ENCODE measurements at regions not wholly inside any gene's neighbourhood (a gene's known extent, or its start where the extent isn't known, plus 50 kb on each side); places are given as distances from the start of the nearest gene placed in this dataset.
A peak's percentile ranks its signal among the peaks of the same experiment; 100 is the strongest.

DNA sequence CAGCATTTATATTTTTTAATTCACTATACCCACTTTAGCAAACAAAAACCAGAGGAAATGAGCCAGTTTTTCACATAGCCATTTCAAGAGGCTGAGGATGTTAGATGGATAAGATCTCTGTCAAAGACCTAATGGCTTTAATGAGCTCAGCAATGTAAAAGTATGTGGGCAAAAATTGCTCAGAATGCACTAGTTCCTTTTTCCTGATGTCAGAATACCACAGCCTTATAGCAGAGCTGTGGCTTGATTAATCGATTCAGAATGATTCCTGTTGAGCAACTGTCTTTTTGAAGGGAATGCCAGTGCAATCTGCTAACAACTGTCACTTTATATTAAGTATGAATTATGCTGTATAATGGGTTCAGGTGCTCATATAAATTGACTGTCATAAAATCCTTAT, 100.6 kb upstream of the HIVEP1 start:
- peak in 1 of 2 experiments; percentile 13 for DNase-seq (ENCODE audit: low read depth in 1 of 2, low spot score in 1 of 2)
- no peak overlapping the region for H3K4me3 ChIP-seq (replicated peaks; ENCODE audit: insufficient read depth, low read length)
- TF ChIP-seq POLR2AphosphoS5 (IDR thresholded peaks at IDR 0.05; ENCODE audit: low read depth): no peak
- TF ChIP-seq GABPA (IDR thresholded peaks at IDR 0.05; ENCODE audit: low read depth): no peak
- no peak for TF ChIP-seq SPI1 (IDR thresholded peaks at IDR 0.05; ENCODE audit: borderline replicate concordance, low read depth)
- TF ChIP-seq, protein P1, sequence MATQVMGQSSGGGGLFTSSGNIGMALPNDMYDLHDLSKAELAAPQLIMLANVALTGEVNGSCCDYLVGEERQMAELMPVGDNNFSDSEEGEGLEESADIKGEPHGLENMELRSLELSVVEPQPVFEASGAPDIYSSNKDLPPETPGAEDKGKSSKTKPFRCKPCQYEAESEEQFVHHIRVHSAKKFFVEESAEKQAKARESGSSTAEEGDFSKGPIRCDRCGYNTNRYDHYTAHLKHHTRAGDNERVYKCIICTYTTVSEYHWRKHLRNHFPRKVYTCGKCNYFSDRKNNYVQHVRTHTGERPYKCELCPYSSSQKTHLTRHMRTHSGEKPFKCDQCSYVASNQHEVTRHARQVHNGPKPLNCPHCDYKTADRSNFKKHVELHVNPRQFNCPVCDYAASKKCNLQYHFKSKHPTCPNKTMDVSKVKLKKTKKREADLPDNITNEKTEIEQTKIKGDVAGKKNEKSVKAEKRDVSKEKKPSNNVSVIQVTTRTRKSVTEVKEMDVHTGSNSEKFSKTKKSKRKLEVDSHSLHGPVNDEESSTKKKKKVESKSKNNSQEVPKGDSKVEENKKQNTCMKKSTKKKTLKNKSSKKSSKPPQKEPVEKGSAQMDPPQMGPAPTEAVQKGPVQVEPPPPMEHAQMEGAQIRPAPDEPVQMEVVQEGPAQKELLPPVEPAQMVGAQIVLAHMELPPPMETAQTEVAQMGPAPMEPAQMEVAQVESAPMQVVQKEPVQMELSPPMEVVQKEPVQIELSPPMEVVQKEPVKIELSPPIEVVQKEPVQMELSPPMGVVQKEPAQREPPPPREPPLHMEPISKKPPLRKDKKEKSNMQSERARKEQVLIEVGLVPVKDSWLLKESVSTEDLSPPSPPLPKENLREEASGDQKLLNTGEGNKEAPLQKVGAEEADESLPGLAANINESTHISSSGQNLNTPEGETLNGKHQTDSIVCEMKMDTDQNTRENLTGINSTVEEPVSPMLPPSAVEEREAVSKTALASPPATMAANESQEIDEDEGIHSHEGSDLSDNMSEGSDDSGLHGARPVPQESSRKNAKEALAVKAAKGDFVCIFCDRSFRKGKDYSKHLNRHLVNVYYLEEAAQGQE (IDR thresholded peaks at IDR 0.05; ENCODE audit: insufficient replicate concordance, low read depth): no peak
- TF ChIP-seq, protein P2, sequence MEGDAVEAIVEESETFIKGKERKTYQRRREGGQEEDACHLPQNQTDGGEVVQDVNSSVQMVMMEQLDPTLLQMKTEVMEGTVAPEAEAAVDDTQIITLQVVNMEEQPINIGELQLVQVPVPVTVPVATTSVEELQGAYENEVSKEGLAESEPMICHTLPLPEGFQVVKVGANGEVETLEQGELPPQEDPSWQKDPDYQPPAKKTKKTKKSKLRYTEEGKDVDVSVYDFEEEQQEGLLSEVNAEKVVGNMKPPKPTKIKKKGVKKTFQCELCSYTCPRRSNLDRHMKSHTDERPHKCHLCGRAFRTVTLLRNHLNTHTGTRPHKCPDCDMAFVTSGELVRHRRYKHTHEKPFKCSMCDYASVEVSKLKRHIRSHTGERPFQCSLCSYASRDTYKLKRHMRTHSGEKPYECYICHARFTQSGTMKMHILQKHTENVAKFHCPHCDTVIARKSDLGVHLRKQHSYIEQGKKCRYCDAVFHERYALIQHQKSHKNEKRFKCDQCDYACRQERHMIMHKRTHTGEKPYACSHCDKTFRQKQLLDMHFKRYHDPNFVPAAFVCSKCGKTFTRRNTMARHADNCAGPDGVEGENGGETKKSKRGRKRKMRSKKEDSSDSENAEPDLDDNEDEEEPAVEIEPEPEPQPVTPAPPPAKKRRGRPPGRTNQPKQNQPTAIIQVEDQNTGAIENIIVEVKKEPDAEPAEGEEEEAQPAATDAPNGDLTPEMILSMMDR (IDR thresholded peaks at IDR 0.05; ENCODE audit: insufficient read depth, low read length): no peak
- H3K27me3 ChIP-seq (ENCODE audit: insufficient read depth, poor library complexity, severe bottlenecking): no peaks in the 10 kb centered on the region
- no peak overlapping the region for H3K27ac ChIP-seq (replicated peaks)

DNA sequence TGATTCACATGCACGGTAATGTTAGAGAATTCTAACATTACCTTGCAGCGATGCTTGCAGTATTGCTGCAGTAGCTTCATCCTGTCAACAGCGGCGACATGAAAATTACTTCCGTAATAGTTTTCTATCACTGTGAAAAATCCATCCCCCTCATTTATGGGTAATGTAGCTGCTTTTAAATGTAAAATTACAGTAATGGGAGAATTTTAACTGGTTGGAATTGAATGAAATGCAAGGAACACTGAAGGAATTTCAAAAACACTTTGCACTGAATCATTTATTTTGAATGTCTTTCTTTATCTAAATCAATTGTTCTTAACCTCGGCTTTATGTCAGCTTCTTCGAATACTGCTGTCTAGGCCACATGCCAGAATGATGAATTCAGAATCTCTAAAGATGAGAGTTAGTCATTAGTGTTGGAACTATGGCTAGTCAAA, 102.4 kb upstream of the HIVEP1 start:
- DNase-seq (ENCODE audit: low read depth in 1 of 2, low spot score in 1 of 2): no peak
- TF ChIP-seq, protein P2 (IDR thresholded peaks at IDR 0.05; ENCODE audit: insufficient read depth, low read length): no peak
- no peak for TF ChIP-seq SPI1 (IDR thresholded peaks at IDR 0.05; ENCODE audit: borderline replicate concordance, low read depth)
- TF ChIP-seq, protein P1 (IDR thresholded peaks at IDR 0.05; ENCODE audit: insufficient replicate concordance, low read depth): no peak
- H3K4me3 ChIP-seq (replicated peaks; ENCODE audit: insufficient read depth, low read length): no peak overlapping the region
- H3K27me3 ChIP-seq (ENCODE audit: insufficient read depth, poor library complexity, severe bottlenecking): no peaks in the 10 kb centered on the region
- H3K27ac ChIP-seq (replicated peaks): no peak overlapping the region

DNA sequence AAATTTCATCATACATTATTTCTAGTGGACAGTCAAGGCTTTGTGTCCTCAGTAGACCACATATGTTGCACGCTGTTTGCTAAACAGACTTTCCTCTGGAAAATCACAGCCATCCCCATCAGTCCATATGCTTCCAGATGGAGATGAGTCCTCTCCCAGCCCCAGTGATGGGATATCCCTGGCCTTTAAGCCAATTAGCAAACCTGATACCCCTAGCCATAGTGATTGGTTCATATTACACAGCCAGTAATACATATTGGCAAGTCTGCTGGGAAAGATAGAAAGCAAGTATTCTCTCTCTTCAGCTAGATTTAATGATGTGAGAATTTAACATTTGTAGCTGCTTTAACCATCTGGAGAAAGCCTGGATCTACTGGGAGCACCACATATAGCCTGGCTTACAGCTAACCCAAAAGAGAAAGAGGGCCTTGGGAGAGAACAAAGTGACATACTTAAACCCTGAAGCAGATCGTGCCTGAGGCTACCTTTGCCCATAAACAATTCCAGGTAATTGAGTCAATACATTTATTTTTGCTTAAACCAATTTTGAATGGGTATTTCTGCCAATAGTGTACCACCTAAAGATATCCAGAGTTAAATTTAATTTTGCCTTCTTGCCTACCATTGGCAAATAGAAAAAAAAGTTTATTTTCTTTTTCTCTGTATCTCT, 103.5 kb upstream of the HIVEP1 start:
- no peak for DNase-seq (ENCODE audit: low read depth in 1 of 2, low spot score in 1 of 2)
- Histone ChIP-seq H3K27me3 (ENCODE audit: insufficient read depth, poor library complexity, severe bottlenecking) (no peaks in the 10 kb centered on the region), H3K27ac (replicated peaks) (no peak overlapping the region), H3K4me3 (replicated peaks; ENCODE audit: insufficient read depth, low read length) (no peak overlapping the region)
- TF ChIP-seq, protein P2 (IDR thresholded peaks at IDR 0.05; ENCODE audit: insufficient read depth, low read length): no peak
- TF ChIP-seq SPI1 (IDR thresholded peaks at IDR 0.05; ENCODE audit: borderline replicate concordance, low read depth): no peak
- TF ChIP-seq, protein P1 (IDR thresholded peaks at IDR 0.05; ENCODE audit: insufficient replicate concordance, low read depth): no peak
- TF ChIP-seq POLR2AphosphoS5 (IDR thresholded peaks at IDR 0.05; ENCODE audit: low read depth): no peak
- no peak for TF ChIP-seq GABPA (IDR thresholded peaks at IDR 0.05; ENCODE audit: low read depth)

Measured in HL-60 (cell line).